Gastroesophageal sphincter (tissue), 3 donors: ENCODE measurements at regions not wholly inside any gene's neighbourhood (a gene's known extent, or its start where the extent isn't known, plus 50 kb on each side); places are given as distances from the start of the nearest gene placed in this dataset.

Experiments used
- CTCF ChIP-seq, 4 experiments: fragments of 200-600 bp in 2 of 4; fragments of 450-650 bp in 2 of 4; sonication (generic) in 1 of 4; IDR thresholded peaks; one replicate each; pipeline ENCODE4 v1.5.1; 2017 to 2019; ENCODE audit warnings: antibody characterized with exemption in 4 of 4, mild to moderate bottlenecking in 2 of 4, moderate library complexity in 2 of 4
- EP300 ChIP-seq: sonication (generic); formaldehyde crosslinking; IDR thresholded peaks from one replicate; pipeline ENCODE4 v1.6.1; 2017; ENCODE audit warnings: antibody characterized with exemption, mild to moderate bottlenecking
- POLR2A ChIP-seq, 2 donors: fragments of 450-650 bp; IDR thresholded peaks; one replicate each; pipeline ENCODE4 v1.6.1; 2017; ENCODE audit warnings: antibody characterized with exemption in 2 of 2, mild to moderate bottlenecking in 2 of 2, moderate library complexity in 1 of 2
- POLR2AphosphoS5 ChIP-seq: sonication (generic); formaldehyde crosslinking; IDR thresholded peaks from one replicate; pipeline ENCODE4 v1.6.1; 2017; ENCODE audit warnings: antibody characterized with exemption

- no peak for TF ChIP-seq CTCF (IDR thresholded peaks at IDR 0.05)
- no peak for TF ChIP-seq POLR2A (IDR thresholded peaks at IDR 0.05)
- no peak for TF ChIP-seq POLR2AphosphoS5
- no peak for TF ChIP-seq EP300
Measured at GRCh38 chr5:126054577-126055347, 368.4 kb upstream of the GRAMD2B start.
